ENCODE measurements at regions not wholly inside any gene's neighbourhood (a gene's known extent, or its start where the extent isn't known, plus 50 kb on each side); places are given as distances from the start of the nearest gene placed in this dataset.
A peak's percentile ranks its signal among the peaks of the same experiment; 100 is the strongest.
"Not testable (repeated sequence)": the region's sequence is repeated elsewhere in the genome, so short reads cannot be mapped to it uniquely, and the experiment has no call there.

DNA sequence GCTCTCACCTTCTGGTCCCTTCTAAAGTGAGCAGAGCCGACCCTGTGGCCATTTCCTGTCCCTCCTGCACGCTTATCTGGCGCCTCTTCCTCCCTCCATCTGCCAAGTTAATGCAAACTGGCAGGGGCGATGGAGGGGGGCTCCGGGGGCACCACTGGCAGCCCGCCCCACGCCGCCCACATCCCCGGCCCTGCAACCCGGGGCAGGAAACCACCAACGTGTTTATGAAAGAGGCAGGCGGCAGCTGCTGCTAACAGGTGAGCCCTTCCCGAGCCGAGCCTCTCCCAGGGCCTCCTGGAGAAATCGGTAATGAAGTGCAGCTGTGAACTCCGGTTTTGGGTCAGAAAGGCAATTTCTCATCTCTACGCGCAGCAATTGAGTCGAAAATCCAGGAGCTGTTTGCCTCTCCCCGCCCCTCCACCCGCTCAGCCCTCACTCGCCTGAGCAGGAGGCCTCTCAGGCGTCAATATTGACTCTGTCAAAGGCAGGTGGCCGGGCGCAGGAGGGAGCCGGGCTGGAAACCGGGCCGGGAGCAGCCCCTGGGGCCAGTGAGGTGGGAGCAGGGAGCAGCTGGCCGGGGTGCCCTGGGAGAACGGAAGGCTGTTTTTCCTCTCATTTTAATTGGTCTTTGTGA lies 164.4 kb upstream of the GSE1 start:
- Histone ChIP-seq H2AFZ (ENCODE audit: low read length) (no peak overlapping the region), H3K4me3 (ENCODE audit: low read length, poor library complexity, severe bottlenecking) (peak overlapping the region; percentile 82), H3K79me2 (ENCODE audit: insufficient read depth, low read length) (peaks cover 57% of the 10 kb centered on the region), H3K4me1 (ENCODE audit: insufficient read depth, low read length, poor library complexity, severe bottlenecking) (peaks cover 87% of the 10 kb centered on the region), H3F3A (ENCODE audit: low read depth) (peaks cover 19% of the 10 kb centered on the region), H3K27me3 (ENCODE audit: insufficient read depth, low read length, poor library complexity, severe bottlenecking) (no peaks in the 10 kb centered on the region), H3K9me2 (replicated peaks; ENCODE audit: low read depth, low read length) (no peaks in the 10 kb centered on the region), H3K9ac (ENCODE audit: low read depth, low read length, poor library complexity, severe bottlenecking) (peak overlapping the region; percentile 98), H3K4me2 (ENCODE audit: low read depth, low read length, poor library complexity, severe bottlenecking) (peak overlapping the region; percentile 93), H4K20me1 (ENCODE audit: insufficient read depth, low read length, poor library complexity, severe bottlenecking) (no peaks in the 10 kb centered on the region), H3K36me3 (ENCODE audit: insufficient read depth, low read length) (no peaks in the 10 kb centered on the region), H3K9me3 (ENCODE audit: insufficient read depth, low read depth, low read length) (no peaks in the 10 kb centered on the region)
- TF ChIP-seq, protein P1, sequence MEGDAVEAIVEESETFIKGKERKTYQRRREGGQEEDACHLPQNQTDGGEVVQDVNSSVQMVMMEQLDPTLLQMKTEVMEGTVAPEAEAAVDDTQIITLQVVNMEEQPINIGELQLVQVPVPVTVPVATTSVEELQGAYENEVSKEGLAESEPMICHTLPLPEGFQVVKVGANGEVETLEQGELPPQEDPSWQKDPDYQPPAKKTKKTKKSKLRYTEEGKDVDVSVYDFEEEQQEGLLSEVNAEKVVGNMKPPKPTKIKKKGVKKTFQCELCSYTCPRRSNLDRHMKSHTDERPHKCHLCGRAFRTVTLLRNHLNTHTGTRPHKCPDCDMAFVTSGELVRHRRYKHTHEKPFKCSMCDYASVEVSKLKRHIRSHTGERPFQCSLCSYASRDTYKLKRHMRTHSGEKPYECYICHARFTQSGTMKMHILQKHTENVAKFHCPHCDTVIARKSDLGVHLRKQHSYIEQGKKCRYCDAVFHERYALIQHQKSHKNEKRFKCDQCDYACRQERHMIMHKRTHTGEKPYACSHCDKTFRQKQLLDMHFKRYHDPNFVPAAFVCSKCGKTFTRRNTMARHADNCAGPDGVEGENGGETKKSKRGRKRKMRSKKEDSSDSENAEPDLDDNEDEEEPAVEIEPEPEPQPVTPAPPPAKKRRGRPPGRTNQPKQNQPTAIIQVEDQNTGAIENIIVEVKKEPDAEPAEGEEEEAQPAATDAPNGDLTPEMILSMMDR (conservative IDR thresholded peaks at IDR 0.05; ENCODE audit: low read length) = no peak
- TF ChIP-seq EZH2phosphoT487 (IDR thresholded peaks at IDR 0.05; ENCODE audit: borderline replicate concordance) = no peak

DNA sequence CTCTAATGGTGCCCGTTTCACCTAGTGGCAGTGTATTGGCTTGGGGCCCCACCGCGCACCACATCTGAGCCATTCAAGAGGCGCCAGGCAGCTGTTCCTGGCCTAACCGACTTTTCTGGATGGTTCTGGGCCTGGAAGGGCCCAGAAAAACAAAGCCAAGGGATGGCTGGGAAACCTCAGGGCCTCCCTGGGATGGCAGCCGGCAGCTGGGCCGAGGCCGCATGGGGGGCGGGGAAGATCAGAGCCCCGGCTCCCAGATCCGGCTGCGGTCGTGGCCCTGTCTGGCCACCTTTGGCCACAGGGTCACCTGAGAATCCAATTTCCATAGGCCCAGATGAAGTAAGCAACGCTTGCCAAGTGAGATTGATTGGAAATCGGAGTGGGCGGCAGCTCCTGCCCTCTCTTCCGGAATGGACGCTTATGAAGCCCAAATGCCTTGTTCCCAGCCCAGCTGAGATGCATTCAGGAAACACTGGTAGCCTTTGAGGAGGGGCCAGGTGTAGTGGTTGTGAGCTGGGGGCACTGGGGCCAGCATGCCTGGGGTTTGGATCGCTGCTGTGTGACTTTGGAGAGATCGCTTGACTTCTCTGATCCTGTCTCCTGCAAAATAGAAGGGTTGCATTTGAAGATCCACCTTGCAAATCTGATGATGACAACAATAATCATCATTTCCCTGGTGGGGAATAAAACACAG lies 163.8 kb upstream of the GSE1 start:
- Histone ChIP-seq H3K9me3 (ENCODE audit: insufficient read depth, low read depth, low read length) (no peaks in the 10 kb centered on the region), H3K27me3 (ENCODE audit: insufficient read depth, low read length, poor library complexity, severe bottlenecking) (no peaks in the 10 kb centered on the region), H3K36me3 (ENCODE audit: insufficient read depth, low read length) (no peaks in the 10 kb centered on the region), H4K20me1 (ENCODE audit: insufficient read depth, low read length, poor library complexity, severe bottlenecking) (no peaks in the 10 kb centered on the region), H3K9ac (ENCODE audit: low read depth, low read length, poor library complexity, severe bottlenecking) (peak overlapping the region; percentile 98), H3K79me2 (ENCODE audit: insufficient read depth, low read length) (peaks cover 63% of the 10 kb centered on the region), H3F3A (ENCODE audit: low read depth) (peaks cover 19% of the 10 kb centered on the region), H3K4me2 (ENCODE audit: low read depth, low read length, poor library complexity, severe bottlenecking) (peak overlapping the region; percentile 93), H3K4me1 (ENCODE audit: insufficient read depth, low read length, poor library complexity, severe bottlenecking) (peaks cover 90% of the 10 kb centered on the region), H3K4me3 (ENCODE audit: low read length, poor library complexity, severe bottlenecking) (peak overlapping the region; percentile 82), H3K9me2 (replicated peaks; ENCODE audit: low read depth, low read length) (no peaks in the 10 kb centered on the region), H2AFZ (ENCODE audit: low read length) (no peak overlapping the region)
- no peak for TF ChIP-seq EZH2phosphoT487 (IDR thresholded peaks at IDR 0.05; ENCODE audit: borderline replicate concordance)
- TF ChIP-seq, protein P1 (conservative IDR thresholded peaks at IDR 0.05; ENCODE audit: low read length) = no peak

GRCh38 chr16:85449885-85450245 lies 163.3 kb upstream of the GSE1 start:
- peak overlapping the region; percentile 93 for H3K4me2 ChIP-seq (ENCODE audit: low read depth, low read length, poor library complexity, severe bottlenecking)
- peaks cover 90% of the 10 kb centered on the region for H3K4me1 ChIP-seq (ENCODE audit: insufficient read depth, low read length, poor library complexity, severe bottlenecking)
- H3K4me3 ChIP-seq (ENCODE audit: low read length, poor library complexity, severe bottlenecking) = peak overlapping the region; percentile 82
- H3K27me3 ChIP-seq (ENCODE audit: insufficient read depth, low read length, poor library complexity, severe bottlenecking) = no peaks in the 10 kb centered on the region
- peak overlapping the region; percentile 98 for H3K9ac ChIP-seq (ENCODE audit: low read depth, low read length, poor library complexity, severe bottlenecking)
- no peaks in the 10 kb centered on the region for H3K36me3 ChIP-seq (ENCODE audit: insufficient read depth, low read length)
- no peaks in the 10 kb centered on the region for H3K9me3 ChIP-seq (ENCODE audit: insufficient read depth, low read depth, low read length)
- H4K20me1 ChIP-seq (ENCODE audit: insufficient read depth, low read length, poor library complexity, severe bottlenecking) = no peaks in the 10 kb centered on the region
- H3F3A ChIP-seq (ENCODE audit: low read depth) = peaks cover 19% of the 10 kb centered on the region
- no peak overlapping the region for H2AFZ ChIP-seq (ENCODE audit: low read length)
- H3K9me2 ChIP-seq (replicated peaks; ENCODE audit: low read depth, low read length) = no peaks in the 10 kb centered on the region
- TF ChIP-seq, protein P1 (conservative IDR thresholded peaks at IDR 0.05; ENCODE audit: low read length) = no peak
- no peak for TF ChIP-seq EZH2phosphoT487 (IDR thresholded peaks at IDR 0.05; ENCODE audit: borderline replicate concordance)
- peaks cover 65% of the 10 kb centered on the region for H3K79me2 ChIP-seq (ENCODE audit: insufficient read depth, low read length)

- not testable (repeated sequence) for H2AFZ ChIP-seq (ENCODE audit: low read length); H3K9me3 ChIP-seq (ENCODE audit: insufficient read depth, low read depth, low read length); H3K9me2 ChIP-seq (replicated peaks; ENCODE audit: low read depth, low read length); H4K20me1 ChIP-seq (ENCODE audit: insufficient read depth, low read length, poor library complexity, severe bottlenecking); H3K36me3 ChIP-seq (ENCODE audit: insufficient read depth, low read length); H3K27me3 ChIP-seq (ENCODE audit: insufficient read depth, low read length, poor library complexity, severe bottlenecking)
- Histone ChIP-seq H3K4me3 (ENCODE audit: low read length, poor library complexity, severe bottlenecking) (peak overlapping the region; percentile 9), H3K4me2 (ENCODE audit: low read depth, low read length, poor library complexity, severe bottlenecking) (peak overlapping the region; percentile 61), H3K4me1 (ENCODE audit: insufficient read depth, low read length, poor library complexity, severe bottlenecking) (peaks cover 90% of the 10 kb centered on the region), H3K9ac (ENCODE audit: low read depth, low read length, poor library complexity, severe bottlenecking) (peak overlapping the region; percentile 98), H3K79me2 (ENCODE audit: insufficient read depth, low read length) (peaks cover 62% of the 10 kb centered on the region), H3F3A (ENCODE audit: low read depth) (peaks cover 19% of the 10 kb centered on the region)
Measured at GRCh38 chr16:85451142-85451541, 162.0 kb upstream of the GSE1 start.

Measured in Loucy (cell line).